ENCODE measurements at regions not wholly inside any gene's neighbourhood (a gene's known extent, or its start where the extent isn't known, plus 50 kb on each side); places are given as distances from the start of the nearest gene placed in this dataset.
"Not testable (repeated sequence)": the region's sequence is repeated elsewhere in the genome, so short reads cannot be mapped to it uniquely, and the experiment has no call there.

- TF ChIP-seq, protein P1, sequence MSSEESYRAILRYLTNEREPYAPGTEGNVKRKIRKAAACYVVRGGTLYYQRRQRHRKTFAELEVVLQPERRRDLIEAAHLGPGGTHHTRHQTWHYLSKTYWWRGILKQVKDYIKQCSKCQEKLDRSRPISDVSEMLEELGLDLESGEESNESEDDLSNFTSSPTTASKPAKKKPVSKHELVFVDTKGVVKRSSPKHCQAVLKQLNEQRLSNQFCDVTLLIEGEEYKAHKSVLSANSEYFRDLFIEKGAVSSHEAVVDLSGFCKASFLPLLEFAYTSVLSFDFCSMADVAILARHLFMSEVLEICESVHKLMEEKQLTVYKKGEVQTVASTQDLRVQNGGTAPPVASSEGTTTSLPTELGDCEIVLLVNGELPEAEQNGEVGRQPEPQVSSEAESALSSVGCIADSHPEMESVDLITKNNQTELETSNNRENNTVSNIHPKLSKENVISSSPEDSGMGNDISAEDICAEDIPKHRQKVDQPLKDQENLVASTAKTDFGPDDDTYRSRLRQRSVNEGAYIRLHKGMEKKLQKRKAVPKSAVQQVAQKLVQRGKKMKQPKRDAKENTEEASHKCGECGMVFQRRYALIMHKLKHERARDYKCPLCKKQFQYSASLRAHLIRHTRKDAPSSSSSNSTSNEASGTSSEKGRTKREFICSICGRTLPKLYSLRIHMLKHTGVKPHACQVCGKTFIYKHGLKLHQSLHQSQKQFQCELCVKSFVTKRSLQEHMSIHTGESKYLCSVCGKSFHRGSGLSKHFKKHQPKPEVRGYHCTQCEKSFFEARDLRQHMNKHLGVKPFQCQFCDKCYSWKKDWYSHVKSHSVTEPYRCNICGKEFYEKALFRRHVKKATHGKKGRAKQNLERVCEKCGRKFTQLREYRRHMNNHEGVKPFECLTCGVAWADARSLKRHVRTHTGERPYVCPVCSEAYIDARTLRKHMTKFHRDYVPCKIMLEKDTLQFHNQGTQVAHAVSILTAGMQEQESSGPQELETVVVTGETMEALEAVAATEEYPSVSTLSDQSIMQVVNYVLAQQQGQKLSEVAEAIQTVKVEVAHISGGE (tag by site-specific recombination; conservative IDR thresholded peaks at IDR 0.05; ENCODE audit: low read depth): no peak
- TF ChIP-seq ZNF266 (tag by site-specific recombination; IDR thresholded peaks at IDR 0.05; ENCODE audit: low read depth): no peak
- TF ChIP-seq KLF9 (tag by site-specific recombination; IDR thresholded peaks at IDR 0.05; ENCODE audit: low read depth): no peak
- TF ChIP-seq ZNF426 (tag by site-specific recombination; IDR thresholded peaks at IDR 0.05): no peak
- TF ChIP-seq, protein P2, sequence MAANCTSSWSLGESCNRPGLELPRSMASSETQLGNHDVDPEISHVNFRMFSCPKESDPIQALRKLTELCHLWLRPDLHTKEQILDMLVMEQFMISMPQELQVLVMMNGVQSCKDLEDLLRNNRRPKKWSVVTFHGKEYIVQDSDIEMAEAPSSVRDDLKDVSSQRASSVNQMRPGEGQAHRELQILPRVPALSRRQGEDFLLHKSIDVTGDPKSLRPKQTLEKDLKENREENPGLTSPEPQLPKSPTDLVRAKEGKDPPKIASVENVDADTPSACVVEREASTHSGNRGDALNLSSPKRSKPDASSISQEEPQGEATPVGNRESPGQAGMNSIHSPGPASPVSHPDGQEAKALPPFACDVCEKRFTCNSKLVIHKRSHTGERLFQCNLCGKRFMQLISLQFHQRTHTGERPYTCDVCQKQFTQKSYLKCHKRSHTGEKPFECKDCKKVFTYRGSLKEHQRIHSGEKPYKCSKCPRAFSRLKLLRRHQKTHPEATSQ (tag by site-specific recombination; IDR thresholded peaks at IDR 0.05): no peak
- no peak for TF ChIP-seq ZNF837 (tag by site-specific recombination; IDR thresholded peaks at IDR 0.05)
- no peak for TF ChIP-seq ZNF792 (tag by site-specific recombination; IDR thresholded peaks at IDR 0.05)
These were observed 250.5 kb downstream of the DSC3 start (continued) for GRCh38 chr18:30792051-30792450.

- H3K27ac ChIP-seq (ENCODE audit: extremely low read depth, low read depth, low read length); POLR2A ChIA-PET; H3K4me3 ChIP-seq (ENCODE audit: low read depth, low read length); H3K9me3 ChIP-seq (ENCODE audit: control insufficient read depth, insufficient read depth, low read depth, low read length); CTCF ChIA-PET; H3K4me1 ChIP-seq (ENCODE audit: control insufficient read depth, insufficient read depth, low read length); H3K36me3 ChIP-seq (ENCODE audit: control insufficient read depth in 2 of 2, insufficient read depth in 1 of 2, low read length in 2 of 2): not testable (repeated sequence)
These were observed 254.0 kb downstream of the DSC3 start for GRCh38 chr18:30788411-30788991.

DNA sequence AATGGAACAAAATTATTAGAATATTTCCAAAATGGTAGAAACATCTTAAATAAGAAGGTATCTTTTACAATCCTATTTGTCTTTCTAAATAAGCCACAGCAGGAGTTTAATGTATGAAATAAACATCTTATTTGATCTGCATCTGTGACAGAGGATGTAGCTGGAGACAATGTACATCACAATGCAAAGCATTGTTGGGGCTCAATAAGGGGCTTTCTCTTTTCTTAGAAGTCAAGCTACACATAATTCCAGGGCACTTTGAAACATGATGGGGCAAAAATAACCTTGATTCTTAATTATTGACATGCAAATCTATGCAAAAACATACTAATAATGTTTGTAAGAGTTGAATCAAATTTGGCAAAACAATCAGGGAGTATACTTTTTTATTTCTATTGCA, 255.1 kb downstream of the DSC3 start:
- ChIA-PET POLR2A (no interaction called here), CTCF (interaction anchor here (0.6 to 0.8 kb wide), 3 partner anchors 70 to 938 kb away, joined by 3 to 4 read pairs (median 4); no protein-coding TSS in a partner anchor)
- no peaks in the 10 kb centered on the region for H3K9me3 ChIP-seq (ENCODE audit: control insufficient read depth, insufficient read depth, low read depth, low read length)
- H3K4me3 ChIP-seq (ENCODE audit: low read depth, low read length): no peak overlapping the region
- H3K4me1 ChIP-seq (ENCODE audit: control insufficient read depth, insufficient read depth, low read length): no peaks in the 10 kb centered on the region
- H3K36me3 ChIP-seq (ENCODE audit: control insufficient read depth in 2 of 2, insufficient read depth in 1 of 2, low read length in 2 of 2): no peaks in the 10 kb centered on the region
- no peak overlapping the region for H3K27ac ChIP-seq (ENCODE audit: extremely low read depth, low read depth, low read length)
- TF ChIP-seq, protein P3, sequence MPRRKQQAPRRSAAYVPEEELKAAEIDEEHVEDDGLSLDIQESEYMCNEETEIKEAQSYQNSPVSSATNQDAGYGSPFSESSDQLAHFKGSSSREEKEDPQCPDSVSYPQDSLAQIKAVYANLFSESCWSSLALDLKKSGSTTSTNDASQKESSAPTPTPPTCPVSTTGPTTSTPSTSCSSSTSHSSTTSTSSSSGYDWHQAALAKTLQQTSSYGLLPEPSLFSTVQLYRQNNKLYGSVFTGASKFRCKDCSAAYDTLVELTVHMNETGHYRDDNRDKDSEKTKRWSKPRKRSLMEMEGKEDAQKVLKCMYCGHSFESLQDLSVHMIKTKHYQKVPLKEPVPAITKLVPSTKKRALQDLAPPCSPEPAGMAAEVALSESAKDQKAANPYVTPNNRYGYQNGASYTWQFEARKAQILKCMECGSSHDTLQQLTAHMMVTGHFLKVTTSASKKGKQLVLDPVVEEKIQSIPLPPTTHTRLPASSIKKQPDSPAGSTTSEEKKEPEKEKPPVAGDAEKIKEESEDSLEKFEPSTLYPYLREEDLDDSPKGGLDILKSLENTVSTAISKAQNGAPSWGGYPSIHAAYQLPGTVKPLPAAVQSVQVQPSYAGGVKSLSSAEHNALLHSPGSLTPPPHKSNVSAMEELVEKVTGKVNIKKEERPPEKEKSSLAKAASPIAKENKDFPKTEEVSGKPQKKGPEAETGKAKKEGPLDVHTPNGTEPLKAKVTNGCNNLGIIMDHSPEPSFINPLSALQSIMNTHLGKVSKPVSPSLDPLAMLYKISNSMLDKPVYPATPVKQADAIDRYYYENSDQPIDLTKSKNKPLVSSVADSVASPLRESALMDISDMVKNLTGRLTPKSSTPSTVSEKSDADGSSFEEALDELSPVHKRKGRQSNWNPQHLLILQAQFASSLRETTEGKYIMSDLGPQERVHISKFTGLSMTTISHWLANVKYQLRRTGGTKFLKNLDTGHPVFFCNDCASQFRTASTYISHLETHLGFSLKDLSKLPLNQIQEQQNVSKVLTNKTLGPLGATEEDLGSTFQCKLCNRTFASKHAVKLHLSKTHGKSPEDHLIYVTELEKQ (tag by site-specific recombination; IDR thresholded peaks at IDR 0.05; ENCODE audit: borderline replicate concordance): no peak
- TF ChIP-seq ZNF510 (tag by site-specific recombination; IDR thresholded peaks at IDR 0.05; ENCODE audit: insufficient replicate concordance): no peak
- no peak for TF ChIP-seq ZBTB17 (tag by site-specific recombination; IDR thresholded peaks at IDR 0.05)
- no peak for TF ChIP-seq RBAK (tag by site-specific recombination; IDR thresholded peaks at IDR 0.05)
- TF ChIP-seq ZNF23 (tag by site-specific recombination; IDR thresholded peaks at IDR 0.05; ENCODE audit: borderline replicate concordance): no peak
- no peak for TF ChIP-seq ZNF561 (tag by site-specific recombination; IDR thresholded peaks at IDR 0.05; ENCODE audit: borderline replicate concordance)
- TF ChIP-seq, protein P4, sequence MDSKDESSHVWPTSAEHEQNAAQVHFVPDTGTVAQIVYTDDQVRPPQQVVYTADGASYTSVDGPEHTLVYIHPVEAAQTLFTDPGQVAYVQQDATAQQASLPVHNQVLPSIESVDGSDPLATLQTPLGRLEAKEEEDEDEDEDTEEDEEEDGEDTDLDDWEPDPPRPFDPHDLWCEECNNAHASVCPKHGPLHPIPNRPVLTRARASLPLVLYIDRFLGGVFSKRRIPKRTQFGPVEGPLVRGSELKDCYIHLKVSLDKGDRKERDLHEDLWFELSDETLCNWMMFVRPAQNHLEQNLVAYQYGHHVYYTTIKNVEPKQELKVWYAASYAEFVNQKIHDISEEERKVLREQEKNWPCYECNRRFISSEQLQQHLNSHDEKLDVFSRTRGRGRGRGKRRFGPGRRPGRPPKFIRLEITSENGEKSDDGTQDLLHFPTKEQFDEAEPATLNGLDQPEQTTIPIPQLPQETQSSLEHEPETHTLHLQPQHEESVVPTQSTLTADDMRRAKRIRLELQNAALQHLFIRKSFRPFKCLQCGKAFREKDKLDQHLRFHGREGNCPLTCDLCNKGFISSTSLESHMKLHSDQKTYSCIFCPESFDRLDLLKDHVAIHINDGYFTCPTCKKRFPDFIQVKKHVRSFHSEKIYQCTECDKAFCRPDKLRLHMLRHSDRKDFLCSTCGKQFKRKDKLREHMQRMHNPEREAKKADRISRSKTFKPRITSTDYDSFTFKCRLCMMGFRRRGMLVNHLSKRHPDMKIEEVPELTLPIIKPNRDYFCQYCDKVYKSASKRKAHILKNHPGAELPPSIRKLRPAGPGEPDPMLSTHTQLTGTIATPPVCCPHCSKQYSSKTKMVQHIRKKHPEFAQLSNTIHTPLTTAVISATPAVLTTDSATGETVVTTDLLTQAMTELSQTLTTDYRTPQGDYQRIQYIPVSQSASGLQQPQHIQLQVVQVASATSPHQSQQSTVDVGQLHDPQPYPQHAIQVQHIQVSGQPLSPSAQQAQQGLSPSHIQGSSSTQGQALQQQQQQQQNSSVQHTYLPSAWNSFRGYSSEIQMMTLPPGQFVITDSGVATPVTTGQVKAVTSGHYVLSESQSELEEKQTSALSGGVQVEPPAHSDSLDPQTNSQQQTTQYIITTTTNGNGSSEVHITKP (tag by site-specific recombination; IDR thresholded peaks at IDR 0.05): no peak
- TF ChIP-seq ZNF426 (tag by site-specific recombination; IDR thresholded peaks at IDR 0.05): no peak
- no peak for TF ChIP-seq ZBTB1 (tag by site-specific recombination; IDR thresholded peaks at IDR 0.05)
- no peak for TF ChIP-seq EGR2 (tag by site-specific recombination; IDR thresholded peaks at IDR 0.05; ENCODE audit: low read depth)
- TF ChIP-seq SALL2 (tag by site-specific recombination; IDR thresholded peaks at IDR 0.05; ENCODE audit: borderline replicate concordance): no peak
- TF ChIP-seq ZSCAN16 (tag by site-specific recombination; IDR thresholded peaks at IDR 0.05): no peak
- no peak for TF ChIP-seq ZNF626 (tag by site-specific recombination; IDR thresholded peaks at IDR 0.05)
- no peak for TF ChIP-seq ZNF555 (tag by site-specific recombination; conservative IDR thresholded peaks at IDR 0.05)
- no peak for TF ChIP-seq MYNN (tag by site-specific recombination; IDR thresholded peaks at IDR 0.05; ENCODE audit: borderline replicate concordance)
